Heart left ventricle (tissue), 13 donors: ENCODE measurements at regions not wholly inside any gene's neighbourhood (a gene's known extent, or its start where the extent isn't known, plus 50 kb on each side); places are given as distances from the start of the nearest gene placed in this dataset.

ENCODE experiments used
- CTCF ChIP-seq, 12 donors: fragments of 200-600 bp; sonication (generic) in 4 of 12; IDR thresholded peaks; one replicate each; pipeline versions ENCODE4 v1.5.0 to v1.8.0; 2018 to 2022; ENCODE audit warnings: antibody characterized with exemption in 12 of 12, mild to moderate bottlenecking in 5 of 12
- POLR2A ChIP-seq, 2 donors: fragments of 450-650 bp; IDR thresholded peaks; one replicate each; pipeline ENCODE4 v1.6.1; 2017; ENCODE audit warnings: antibody characterized with exemption in 2 of 2, mild to moderate bottlenecking in 2 of 2, moderate library complexity in 2 of 2
- donor health status: ischemic (EF 13 %, LVEDD 7.1; RV severe dilation, severe dysfunction).
- donor health status: DM: no; HTN: yes; CAD: no.
- donor health status: DM: no; HTN: no; CAD: no.
- donor health status: ischemic (EF 25% LVEDD 6.9; RV normal size, moderate dysfunction).
- donor health status: ischemic (EF 25% LVEDD 5.7; RV mildly dilated, moderate dysfunction).
- donor health status: ischemic (EF 35%, LVEDD 5.7; RV mildly dilated, moderate dysfunction).
- donor health status: nonischemic (EF 11% LVEDD 7.7; RV severe dilation, severe dysfunction).
- donor health status: DM: yes; HTN: yes; CAD: no.
- donor health status: PGD.
- donor health status: ischemic (EF 29% LVEDD 5.4; RV normal size, mild dysfunction).
- donor health status: nonischemic (EF 23%, LVEDD 6.1; RV moderate dilation, normal function).

GRCh38 chr15:47119349-47119748, 598.0 kb upstream of the SEMA6D start:
- no peak for TF ChIP-seq CTCF (IDR thresholded peaks at IDR 0.05)
- TF ChIP-seq POLR2A (IDR thresholded peaks at IDR 0.05) = no peak
